GM18873 (cell line): ENCODE measurements at regions not wholly inside any gene's neighbourhood (a gene's known extent, or its start where the extent isn't known, plus 50 kb on each side); places are given as distances from the start of the nearest gene placed in this dataset.
A peak's percentile ranks its signal among the peaks of the same experiment; 100 is the strongest.

Source experiments
- ATAC-seq: cut with Tn5 transposase; IDR thresholded peaks from one replicate; pipeline ENCODE4 v1.9.1; 2021; ENCODE audit warnings: mild to moderate bottlenecking, moderate library complexity, moderate number of reproducible peaks; ENCODE audit not compliant: unreplicated experiment, low FRiP score

GRCh38 chr6:144696610-144697368 lies 411.7 kb downstream of the UTRN start:
- ATAC-seq: no peak

- ATAC-seq: no peak
These were observed 412.2 kb downstream of the UTRN start for GRCh38 chr6:144697369-144697760.

DNA sequence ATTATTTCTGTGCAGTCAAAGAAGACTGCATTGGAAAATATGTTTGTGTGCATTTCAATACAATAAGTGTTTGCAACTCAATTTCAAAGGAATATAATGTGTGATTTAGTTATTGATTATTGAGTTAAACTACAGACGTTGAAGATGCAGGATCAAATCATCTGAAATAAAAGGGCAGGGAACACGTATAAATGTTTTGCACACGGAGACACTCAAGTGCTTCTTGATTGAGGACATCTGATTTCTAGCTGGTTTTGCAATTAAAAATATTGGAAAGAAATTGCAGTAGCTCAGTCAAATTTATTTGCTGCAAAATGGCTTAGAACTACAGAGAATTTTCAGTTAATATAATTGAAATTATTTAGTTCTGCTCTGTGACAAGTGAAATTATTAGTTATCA lies 412.7 kb downstream of the UTRN start:
- no peak for ATAC-seq

- ATAC-seq: no peak
These were observed 417.6 kb downstream of the UTRN start for GRCh38 chr6:144702781-144703180.

DNA sequence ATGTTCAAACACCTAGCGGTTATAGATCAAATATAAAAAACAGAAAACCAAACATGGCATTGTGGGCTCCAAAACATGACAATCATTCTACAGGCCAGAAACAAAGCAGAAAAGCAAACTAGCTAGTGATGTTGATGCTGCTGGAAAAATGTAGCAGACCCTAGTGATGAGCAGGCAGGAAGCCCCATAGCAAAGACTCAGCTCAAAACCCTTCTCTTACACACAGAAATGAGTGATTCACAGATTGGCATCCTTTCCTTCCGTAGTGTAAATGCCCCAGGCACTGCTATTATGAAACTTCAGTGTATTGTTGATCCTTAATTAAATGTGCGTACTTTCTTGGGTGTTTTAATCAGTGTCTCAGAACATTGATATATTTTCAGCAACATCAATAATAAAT lies 425.1 kb downstream of the UTRN start:
- no peak for ATAC-seq

- no peak for ATAC-seq
These were observed 426.5 kb downstream of the UTRN start for GRCh38 chr6:144711661-144712060.

DNA sequence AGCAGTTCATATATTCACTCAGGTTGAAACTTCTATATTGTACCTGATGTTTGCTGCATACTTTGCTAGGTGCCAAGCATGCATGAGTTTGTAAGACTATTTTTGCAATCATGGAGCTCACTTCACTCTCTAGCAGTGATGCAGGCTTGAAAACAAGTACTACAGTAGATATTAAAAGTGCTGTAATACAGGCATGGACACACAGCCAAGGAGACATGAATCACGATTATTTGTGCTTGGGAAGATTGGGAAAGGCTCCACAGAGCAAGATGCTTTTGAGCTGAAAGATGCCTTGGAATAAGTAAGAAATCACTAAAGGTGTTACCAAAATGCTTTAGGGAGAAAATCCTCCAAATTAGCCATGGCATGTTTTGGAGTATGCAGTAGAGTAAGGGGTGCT lies 427.4 kb downstream of the UTRN start:
- ATAC-seq: no peak

DNA sequence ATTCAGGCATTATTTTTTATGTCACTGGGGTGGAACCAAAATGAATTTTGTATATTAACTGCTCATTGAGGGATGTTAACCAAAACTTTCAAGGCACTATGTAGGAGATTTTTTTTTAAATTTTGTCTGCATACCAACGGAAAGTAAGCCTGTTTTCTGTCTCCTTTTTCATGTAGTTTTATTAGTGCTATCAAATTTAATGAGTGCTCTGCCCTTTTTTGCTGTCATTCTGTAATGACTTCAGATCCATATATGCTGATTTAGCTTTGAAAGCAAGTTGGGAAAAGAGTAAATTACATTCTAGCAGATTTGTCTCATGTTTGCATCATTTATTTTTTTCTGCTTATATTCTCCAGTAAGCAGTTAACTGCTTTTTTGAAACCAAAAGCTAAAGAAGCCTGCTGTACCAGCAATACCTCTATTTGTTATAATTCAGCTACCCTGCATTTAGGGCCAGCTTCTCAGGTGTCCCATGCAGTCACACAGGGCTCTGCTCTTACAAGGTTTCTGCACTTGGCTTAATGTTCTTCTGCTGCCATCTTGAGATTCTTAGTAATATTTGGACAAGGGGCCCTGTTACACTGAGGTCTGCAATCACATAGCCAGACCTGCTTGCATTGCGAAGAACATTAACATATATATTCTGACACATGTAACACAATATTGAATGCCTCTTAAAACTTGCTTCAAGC lies 429.0 kb downstream of the UTRN start:
- no peak for ATAC-seq

DNA sequence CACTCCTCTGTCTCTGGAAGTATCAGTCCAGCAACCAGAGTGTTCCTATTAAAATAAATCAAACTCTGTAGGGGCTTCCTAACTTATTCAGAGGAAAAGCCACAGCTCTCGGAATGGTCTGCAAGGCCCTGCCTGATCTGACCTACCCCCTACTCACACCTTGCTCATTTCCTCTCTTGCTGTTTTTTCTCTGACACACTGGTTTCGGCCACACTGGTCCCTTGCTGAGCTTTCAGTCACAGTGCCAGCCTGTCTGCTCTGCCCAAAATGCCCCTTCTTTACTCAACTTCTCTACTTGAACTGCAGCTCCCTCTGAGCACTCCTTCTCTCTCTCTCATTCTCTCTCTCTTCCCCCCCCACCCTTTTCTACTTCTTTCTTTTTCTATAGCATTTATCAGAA lies 430.2 kb downstream of the UTRN start:
- ATAC-seq: peak; percentile 69

GRCh38 chr6:144718431-144718830 lies 433.3 kb downstream of the UTRN start:
- ATAC-seq: no peak

- no peak for ATAC-seq
These were observed 436.1 kb downstream of the UTRN start for GRCh38 chr6:144721232-144721631.

- no peak for ATAC-seq
These were observed 437.1 kb downstream of the UTRN start for GRCh38 chr6:144722154-144722737.

DNA sequence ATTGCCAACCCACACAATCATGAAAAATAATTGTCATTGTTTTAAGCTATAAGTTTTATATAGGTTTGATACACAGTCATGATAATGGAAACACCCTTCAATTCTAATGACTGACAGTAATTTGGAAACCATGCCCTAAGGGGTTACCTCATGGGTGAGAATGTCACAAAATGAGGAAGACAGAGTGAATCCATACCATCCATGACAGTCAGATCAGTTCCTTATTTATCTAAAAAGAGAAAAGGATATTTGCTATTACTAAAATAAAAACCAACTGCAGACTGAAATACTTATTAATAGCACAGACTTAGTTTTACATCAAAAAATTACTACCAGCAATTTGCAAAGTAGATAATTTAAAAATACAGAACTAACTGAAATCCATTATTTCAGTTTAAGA lies 437.8 kb downstream of the UTRN start:
- ATAC-seq: no peak

GRCh38 chr6:144723431-144723830 lies 438.3 kb downstream of the UTRN start:
- no peak for ATAC-seq

GRCh38 chr6:144724818-144725217 lies 439.7 kb downstream of the UTRN start:
- no peak for ATAC-seq

- no peak for ATAC-seq
These were observed 440.8 kb downstream of the UTRN start for GRCh38 chr6:144725736-144726522.

DNA sequence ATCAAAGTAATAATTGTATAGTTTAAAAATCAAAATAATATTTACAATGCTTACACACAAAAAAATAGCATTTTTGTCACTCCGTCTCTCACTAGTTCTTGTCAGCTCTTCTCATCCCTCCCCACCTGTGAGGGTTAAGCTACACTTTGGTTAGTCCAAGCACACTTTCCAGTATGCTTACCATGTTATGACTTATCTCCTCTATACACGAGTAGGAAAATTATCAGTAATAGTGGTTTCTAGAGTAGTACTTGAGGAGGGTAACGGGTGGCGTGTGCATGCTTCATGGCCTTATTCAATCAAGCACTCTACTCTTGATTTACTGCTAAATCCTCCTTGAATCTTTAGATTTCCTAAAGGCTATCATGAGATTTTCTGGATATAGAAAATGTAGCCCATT lies 443.7 kb downstream of the UTRN start:
- ATAC-seq: no peak

DNA sequence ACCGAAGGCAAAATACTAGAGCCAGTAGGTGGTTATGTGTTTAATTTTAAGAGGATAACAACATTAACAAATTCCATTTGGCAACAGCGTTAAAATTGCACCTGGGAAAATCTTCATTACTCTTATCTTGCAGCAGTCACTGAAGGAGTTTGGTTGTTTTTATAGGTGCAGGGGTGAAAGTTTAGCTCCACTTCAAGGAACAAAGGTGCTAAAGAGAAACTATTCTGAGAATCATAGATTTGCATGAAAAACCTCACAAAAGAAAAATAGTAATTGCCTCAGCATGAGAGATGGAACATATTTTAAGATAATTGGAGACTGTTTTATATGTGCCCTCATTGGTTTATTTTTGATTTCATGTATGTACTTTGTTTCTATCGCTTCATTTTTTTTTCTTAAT lies 444.4 kb downstream of the UTRN start:
- ATAC-seq: peak; percentile 56

DNA sequence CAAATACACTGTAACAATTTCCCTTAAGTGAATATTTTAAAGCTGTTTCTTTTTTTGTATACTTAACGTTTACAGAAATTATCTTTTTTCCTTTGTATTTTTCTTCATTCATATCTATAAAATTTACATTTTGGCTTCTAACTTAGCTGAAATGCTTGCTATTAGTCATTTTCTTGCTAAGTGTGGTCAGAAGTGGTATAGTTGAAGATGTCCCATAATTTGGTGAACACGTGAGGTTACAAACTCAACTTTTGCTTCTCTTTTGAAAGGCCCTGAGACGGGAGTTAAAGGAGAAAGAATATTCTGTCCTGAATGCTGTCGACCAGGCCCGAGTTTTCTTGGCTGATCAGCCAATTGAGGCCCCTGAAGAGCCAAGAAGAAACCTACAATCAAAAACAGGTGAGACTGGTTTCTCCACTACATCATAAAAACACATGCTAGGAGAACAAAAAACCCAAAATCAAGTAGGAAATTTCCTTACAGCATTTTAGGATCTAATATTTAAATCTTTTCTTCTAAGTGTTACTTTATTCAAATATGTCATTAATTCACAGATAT lies 445.0 kb downstream of the UTRN start:
- no peak for ATAC-seq

DNA sequence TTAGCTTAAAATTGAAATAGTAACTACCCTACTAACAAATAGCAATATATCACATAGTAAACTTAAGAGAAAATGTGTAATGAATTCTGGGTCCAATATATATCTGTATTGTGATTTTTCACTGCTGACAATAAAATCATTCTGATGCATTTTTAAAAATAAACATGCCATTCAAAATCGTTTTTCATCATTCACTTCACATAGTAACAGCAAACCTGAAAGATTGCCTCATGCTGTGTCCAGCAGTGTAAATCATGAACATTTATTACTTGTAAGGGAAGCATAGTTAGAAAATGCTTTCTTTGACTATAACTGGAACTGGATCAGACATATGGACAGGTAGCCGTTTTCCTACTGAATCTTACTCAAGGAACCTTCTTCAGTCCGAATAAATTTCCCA lies 446.1 kb downstream of the UTRN start:
- no peak for ATAC-seq

DNA sequence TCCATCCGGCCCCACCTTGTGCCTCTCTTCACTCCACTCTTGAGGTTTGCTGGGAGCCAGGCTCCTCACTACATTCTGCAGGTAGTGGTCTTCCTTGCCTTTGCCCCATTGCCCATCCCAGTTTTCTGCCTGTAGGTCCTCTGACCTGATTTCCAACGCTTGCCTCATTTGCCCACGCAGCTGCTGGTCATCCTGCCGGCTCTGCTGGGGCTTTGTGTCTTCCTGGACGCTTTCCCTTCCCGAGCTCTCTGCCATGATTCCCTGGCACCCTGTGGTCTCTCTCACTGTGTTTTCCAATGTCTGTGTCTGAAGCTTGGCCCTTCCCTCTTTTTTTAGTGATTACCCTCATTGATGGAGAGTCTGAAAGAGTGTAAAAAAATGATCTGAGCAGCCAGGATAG lies 451.6 kb downstream of the UTRN start:
- ATAC-seq: no peak
